GM12891 (cell line): ENCODE measurements at regions not wholly inside any gene's neighbourhood (a gene's known extent, or its start where the extent isn't known, plus 50 kb on each side); places are given as distances from the start of the nearest gene placed in this dataset.
"Not testable (repeated sequence)": the region's sequence is repeated elsewhere in the genome, so short reads cannot be mapped to it uniquely, and the experiment has no call there.

Experiments
- DNase-seq: peaks from one replicate; pipeline ENCODE4 v3.0.0; 2011; ENCODE audit warnings: low spot score; ENCODE audit not compliant: insufficient read length
- FAIRE-seq: peaks from 2 replicates; lab custom pipeline; 2011; peaks lifted over from hg19 to GRCh38; lab: Jason Lieb, UNC
- PAX5 ChIP-seq: IDR thresholded peaks from 2 replicates; pipeline ENCODE4 v1.6.1; 2011; ENCODE audit warnings: low read length, moderate library complexity, mild to moderate bottlenecking; ENCODE audit not compliant: insufficient read depth, severe bottlenecking
- POLR2A ChIP-seq: IDR thresholded peaks from 2 replicates; pipeline ENCODE4 v1.6.1; 2011; ENCODE audit warnings: low read depth, low read length, control low read depth
- POLR2AphosphoS5 ChIP-seq: IDR thresholded peaks from 2 replicates; pipeline ENCODE4 v1.6.1; 2011; ENCODE audit warnings: low read depth, low read length, control low read depth
- POU2F2 ChIP-seq: IDR thresholded peaks from 2 replicates; pipeline ENCODE4 v1.6.1; 2011; ENCODE audit warnings: low read depth, mild to moderate bottlenecking, control low read depth, low read length, moderate library complexity
- SPI1 ChIP-seq: IDR thresholded peaks from 2 replicates; pipeline ENCODE4 v1.6.1; 2011; ENCODE audit warnings: low read depth, low read length, control low read depth
- TAF1 ChIP-seq: IDR thresholded peaks from 2 replicates; pipeline ENCODE4 v1.6.1; 2011; ENCODE audit warnings: low read depth, low read length, control low read depth

GRCh38 chr5:19067741-19068140 is 920.3 kb downstream of the CDH18 start:
- TF ChIP-seq PAX5: no peak
- TF ChIP-seq POLR2A: no peak
- TF ChIP-seq SPI1: no peak
- no peak for TF ChIP-seq POLR2AphosphoS5
- TF ChIP-seq POU2F2: no peak
- TF ChIP-seq TAF1: no peak
- FAIRE-seq (no peak), DNase-seq (no peak)

- DNase-seq (no peak), FAIRE-seq (no peak)
- no peak for TF ChIP-seq SPI1
- no peak for TF ChIP-seq POLR2AphosphoS5
- TF ChIP-seq POLR2A: no peak
- no peak for TF ChIP-seq POU2F2
- no peak for TF ChIP-seq TAF1
- TF ChIP-seq PAX5: no peak
Measured at GRCh38 chr5:19098434-19098833, 889.6 kb downstream of the CDH18 start.

- no peak for FAIRE-seq
Measured at GRCh38 chr5:19099195-19099594, 888.8 kb downstream of the CDH18 start.

GRCh38 chr5:19104948-19105347 is 883.1 kb downstream of the CDH18 start:
- FAIRE-seq (no peak), DNase-seq (no peak)
- no peak for TF ChIP-seq POLR2AphosphoS5
- TF ChIP-seq POU2F2: no peak
- TF ChIP-seq SPI1: no peak
- no peak for TF ChIP-seq TAF1
- no peak for TF ChIP-seq PAX5
- TF ChIP-seq POLR2A: no peak

More at GRCh38 chr5:19099195-19099594, 888.8 kb downstream of the CDH18 start:
- TF ChIP-seq POU2F2 (no peak), TAF1 (no peak), POLR2A (no peak), SPI1 (no peak), POLR2AphosphoS5 (no peak), PAX5 (no peak)
- DNase-seq: no peak

GRCh38 chr5:19122923-19123322 is 865.1 kb downstream of the CDH18 start:
- DNase-seq: no peak
- TF ChIP-seq SPI1 (no peak), PAX5 (no peak), TAF1 (no peak), POLR2A (no peak), POLR2AphosphoS5 (no peak), POU2F2 (no peak)
- no peak for FAIRE-seq

- TF ChIP-seq SPI1 (no peak), POU2F2 (no peak), TAF1 (no peak), POLR2AphosphoS5 (no peak), POLR2A (no peak), PAX5 (no peak)
- FAIRE-seq (no peak), DNase-seq (no peak)
Measured at GRCh38 chr5:19125956-19126713, 861.9 kb downstream of the CDH18 start.

GRCh38 chr5:19140276-19140675 is 847.7 kb downstream of the CDH18 start:
- no peak for TF ChIP-seq SPI1
- DNase-seq: no peak
- FAIRE-seq: no peak

- not testable (repeated sequence) for FAIRE-seq
Measured at GRCh38 chr5:19141937-19142524, 846.0 kb downstream of the CDH18 start.

GRCh38 chr5:19142713-19143414 is 845.1 kb downstream of the CDH18 start:
- not testable (repeated sequence) for FAIRE-seq, DNase-seq

More at GRCh38 chr5:19141937-19142524, 846.0 kb downstream of the CDH18 start:
- DNase-seq: not testable (repeated sequence)

GRCh38 chr5:19143935-19144334 is 844.1 kb downstream of the CDH18 start:
- TF ChIP-seq PAX5: no peak
- TF ChIP-seq POLR2A: no peak
- no peak for TF ChIP-seq SPI1
- TF ChIP-seq POLR2AphosphoS5: no peak
- TF ChIP-seq TAF1: no peak
- no peak for TF ChIP-seq POU2F2
- FAIRE-seq: no peak
- no peak for DNase-seq
